GM21528 (cell line): ENCODE measurements at regions not wholly inside any gene's neighbourhood (a gene's known extent, or its start where the extent isn't known, plus 50 kb on each side); places are given as distances from the start of the nearest gene placed in this dataset.

ENCODE experiments used
- ATAC-seq: cut with Tn5 transposase; IDR thresholded peaks from one replicate; pipeline ENCODE4 v1.9.1; 2021; ENCODE audit warnings: mild to moderate bottlenecking, moderate library complexity; ENCODE audit not compliant: unreplicated experiment, low FRiP score

GRCh38 chr9:108724122-108724521 lies 131.7 kb downstream of the ACTL7B start:
- ATAC-seq = no peak

- ATAC-seq = no peak
These were observed 133.4 kb downstream of the ACTL7B start for GRCh38 chr9:108722396-108722795.

GRCh38 chr9:108720191-108720642 lies 135.6 kb downstream of the ACTL7B start:
- no peak for ATAC-seq

- no peak for ATAC-seq
These were observed 145.4 kb downstream of the ACTL7B start for GRCh38 chr9:108710424-108710823.

GRCh38 chr9:108709997-108710396 lies 145.8 kb downstream of the ACTL7B start:
- no peak for ATAC-seq

- no peak for ATAC-seq
These were observed 146.7 kb downstream of the ACTL7B start for GRCh38 chr9:108709126-108709525.

- ATAC-seq = no peak
These were observed 147.3 kb downstream of the ACTL7B start for GRCh38 chr9:108708448-108708847.

- no peak for ATAC-seq
These were observed 148.7 kb downstream of the ACTL7B start for GRCh38 chr9:108707120-108707519.

- no peak for ATAC-seq
These were observed 151.5 kb downstream of the ACTL7B start for GRCh38 chr9:108704156-108704852.

- ATAC-seq = no peak
These were observed 152.4 kb downstream of the ACTL7B start for GRCh38 chr9:108703429-108703828.

GRCh38 chr9:108702681-108703080 lies 153.1 kb downstream of the ACTL7B start:
- ATAC-seq = no peak

GRCh38 chr9:108698801-108699200 lies 157.0 kb downstream of the ACTL7B start:
- no peak for ATAC-seq

GRCh38 chr9:108698231-108698630 lies 157.6 kb downstream of the ACTL7B start:
- no peak for ATAC-seq

- no peak for ATAC-seq
These were observed 159.6 kb downstream of the ACTL7B start for GRCh38 chr9:108696156-108696555.

GRCh38 chr9:108694170-108694569 lies 161.6 kb downstream of the ACTL7B start:
- ATAC-seq = no peak

GRCh38 chr9:108691614-108692013 lies 164.2 kb downstream of the ACTL7B start:
- ATAC-seq = no peak

GRCh38 chr9:108688676-108689075 lies 167.1 kb downstream of the ACTL7B start:
- no peak for ATAC-seq

- ATAC-seq = no peak
These were observed 167.7 kb downstream of the ACTL7B start for GRCh38 chr9:108688051-108688450.

- no peak for ATAC-seq
These were observed 168.5 kb downstream of the ACTL7B start for GRCh38 chr9:108687006-108687987.

GRCh38 chr9:108684288-108685025 lies 171.3 kb downstream of the ACTL7B start:
- ATAC-seq = no peak

GRCh38 chr9:108683245-108683644 lies 172.5 kb downstream of the ACTL7B start:
- no peak for ATAC-seq
